ENCODE measurements at regions not wholly inside any gene's neighbourhood (a gene's known extent, or its start where the extent isn't known, plus 50 kb on each side); places are given as distances from the start of the nearest gene placed in this dataset.

- no peaks in the 10 kb centered on the region for H4K20me1 ChIP-seq (ENCODE audit: insufficient read depth)
- no peaks in the 10 kb centered on the region for H3F3A ChIP-seq (ENCODE audit: insufficient read depth, low read length, poor library complexity, severe bottlenecking)
- no peaks in the 10 kb centered on the region for H3K79me2 ChIP-seq (replicated peaks; ENCODE audit: insufficient read depth, low read length)
- no peak for TF ChIP-seq REST (IDR thresholded peaks at IDR 0.05; ENCODE audit: borderline replicate concordance)
- no peak for TF ChIP-seq POLR2AphosphoS5 (IDR thresholded peaks at IDR 0.05)
- no peak for TF ChIP-seq CTCF (IDR thresholded peaks at IDR 0.05; ENCODE audit: poor library complexity, severe bottlenecking)
- TF ChIP-seq RAD21 (conservative IDR thresholded peaks at IDR 0.05): no peak
- TF ChIP-seq TAF1 (IDR thresholded peaks at IDR 0.05; ENCODE audit: low read depth): no peak
- TF ChIP-seq MXI1 (conservative IDR thresholded peaks at IDR 0.05; ENCODE audit: poor library complexity, severe bottlenecking): no peak
- TF ChIP-seq EZH2 (IDR thresholded peaks at IDR 0.05; ENCODE audit: borderline replicate concordance, insufficient read depth, low read length, poor library complexity, severe bottlenecking): no peak
- no peak for TF ChIP-seq EP300 (conservative IDR thresholded peaks at IDR 0.05; ENCODE audit: poor library complexity, severe bottlenecking)
- TF ChIP-seq SMC3 (conservative IDR thresholded peaks at IDR 0.05; ENCODE audit: poor library complexity): no peak
- H3K27me3 ChIP-seq (ENCODE audit: insufficient read depth, low read depth, low read length): no peaks in the 10 kb centered on the region
- no peak overlapping the region for H3K4me3 ChIP-seq (ENCODE audit: low read length)
- H3K4me2 ChIP-seq (ENCODE audit: low read length): no peak overlapping the region
- H3K27ac ChIP-seq (ENCODE audit: low read length): no peak overlapping the region
- no peaks in the 10 kb centered on the region for H3K9me2 ChIP-seq (ENCODE audit: insufficient read depth, low read length)
- no peak overlapping the region for H2AFZ ChIP-seq (ENCODE audit: low read depth, low read length)
- no peaks in the 10 kb centered on the region for H3K9me3 ChIP-seq (ENCODE audit: low read length)
- H3K36me3 ChIP-seq (ENCODE audit: insufficient read depth, low read length): no peaks in the 10 kb centered on the region
- H3K9ac ChIP-seq (ENCODE audit: low read length): no peak overlapping the region
These were observed 399.6 kb upstream of the RAG2 start for GRCh38 chr11:36997656-36998055.

- Histone ChIP-seq H3K36me3 (ENCODE audit: insufficient read depth, low read length) (no peaks in the 10 kb centered on the region), H3K9me2 (ENCODE audit: insufficient read depth, low read length) (no peaks in the 10 kb centered on the region), H3K9ac (ENCODE audit: low read length) (no peak overlapping the region), H4K20me1 (ENCODE audit: insufficient read depth) (no peaks in the 10 kb centered on the region), H3K4me3 (ENCODE audit: low read length) (no peak overlapping the region), H3K27ac (ENCODE audit: low read length) (no peak overlapping the region), H3K79me2 (replicated peaks; ENCODE audit: insufficient read depth, low read length) (no peaks in the 10 kb centered on the region), H2AFZ (ENCODE audit: low read depth, low read length) (no peak overlapping the region), H3K4me2 (ENCODE audit: low read length) (no peak overlapping the region), H3K27me3 (ENCODE audit: insufficient read depth, low read depth, low read length) (no peaks in the 10 kb centered on the region), H3K9me3 (ENCODE audit: low read length) (no peaks in the 10 kb centered on the region), H3F3A (ENCODE audit: insufficient read depth, low read length, poor library complexity, severe bottlenecking) (no peaks in the 10 kb centered on the region)
- no peak for TF ChIP-seq EP300 (conservative IDR thresholded peaks at IDR 0.05; ENCODE audit: poor library complexity, severe bottlenecking)
- no peak for TF ChIP-seq CTCF (IDR thresholded peaks at IDR 0.05; ENCODE audit: poor library complexity, severe bottlenecking)
These were observed 398.8 kb upstream of the RAG2 start for GRCh38 chr11:36996795-36997194.
